SKM-1 treated with dmso at 0.1 percent for 144 hours (cell line): ENCODE measurements at regions not wholly inside any gene's neighbourhood (a gene's known extent, or its start where the extent isn't known, plus 50 kb on each side); places are given as distances from the start of the nearest gene placed in this dataset.
"Not testable (repeated sequence)": the region's sequence is repeated elsewhere in the genome, so short reads cannot be mapped to it uniquely, and the experiment has no call there.

Experiments used
- DNase-seq: peaks from one replicate; lab custom pipeline; 2025; ENCODE audit not compliant: unreplicated experiment; lab: John Stamatoyannopoulos, UW

GRCh38 chr6:51292659-51293058 lies 474.0 kb downstream of the TFAP2B start:
- DNase-seq: no peak

- DNase-seq: no peak
Measured at GRCh38 chr6:51299621-51300380, 481.1 kb downstream of the TFAP2B start.

DNA sequence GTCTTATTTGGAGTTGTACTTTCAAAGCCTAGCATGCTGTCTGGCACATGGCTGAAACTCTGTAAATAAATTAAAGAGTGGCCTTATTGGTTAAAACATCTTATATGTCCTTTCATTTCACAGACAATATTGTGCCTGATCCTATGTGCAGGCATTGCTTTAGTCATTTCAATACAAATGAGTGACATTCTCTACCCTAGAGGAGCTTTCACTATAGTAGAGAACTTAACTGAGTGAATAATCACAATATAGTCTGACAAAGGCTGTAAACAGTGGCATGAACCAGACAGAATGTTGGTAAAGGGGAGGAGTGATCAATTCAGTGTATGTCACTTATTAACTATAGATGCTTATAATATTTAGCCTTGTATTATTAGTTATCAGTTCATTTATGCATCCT lies 481.8 kb downstream of the TFAP2B start:
- no peak for DNase-seq

DNA sequence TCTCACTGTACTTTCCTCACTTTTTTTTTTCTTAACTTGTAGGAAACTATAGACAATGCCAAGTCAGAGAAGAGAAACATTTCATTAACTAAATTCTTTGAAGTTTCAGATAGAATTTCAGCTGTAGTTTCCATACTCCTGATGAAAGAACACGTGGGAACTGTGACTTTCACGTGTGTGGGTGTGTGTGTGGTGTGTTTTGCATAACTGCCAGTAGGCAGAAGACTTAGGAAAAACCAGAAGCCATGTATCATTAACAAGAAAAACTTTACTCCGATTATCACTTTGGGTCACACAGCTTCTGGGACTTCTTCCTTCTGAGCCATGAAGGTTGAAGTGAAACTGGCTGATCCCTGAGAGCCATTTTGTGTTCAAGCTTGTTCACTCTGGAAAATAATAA lies 483.3 kb downstream of the TFAP2B start:
- no peak for DNase-seq

- DNase-seq: no peak
Measured at GRCh38 chr6:51302431-51302830, 483.8 kb downstream of the TFAP2B start.

- DNase-seq: peak; percentile 79
Measured at GRCh38 chr6:51303338-51303737, 484.7 kb downstream of the TFAP2B start.

DNA sequence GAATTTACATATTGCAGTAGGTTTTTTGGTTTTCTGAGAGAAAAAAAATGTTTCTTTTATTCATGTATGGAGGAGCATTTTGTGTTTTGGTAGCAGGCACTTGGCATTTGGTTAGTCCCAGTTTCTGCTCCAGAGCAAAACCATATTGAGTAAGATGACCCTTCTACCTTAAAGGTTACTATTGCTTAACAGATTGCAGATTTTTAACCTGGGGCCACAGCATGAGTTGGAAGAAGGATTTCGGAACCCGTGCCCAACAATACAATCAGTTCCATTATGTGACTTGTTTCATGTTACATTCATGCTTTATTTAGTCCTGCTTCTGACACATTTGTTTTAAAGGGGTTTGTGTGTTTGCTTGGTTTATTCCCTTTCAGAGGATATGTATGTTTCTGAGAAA lies 496.3 kb downstream of the TFAP2B start:
- DNase-seq: no peak

DNA sequence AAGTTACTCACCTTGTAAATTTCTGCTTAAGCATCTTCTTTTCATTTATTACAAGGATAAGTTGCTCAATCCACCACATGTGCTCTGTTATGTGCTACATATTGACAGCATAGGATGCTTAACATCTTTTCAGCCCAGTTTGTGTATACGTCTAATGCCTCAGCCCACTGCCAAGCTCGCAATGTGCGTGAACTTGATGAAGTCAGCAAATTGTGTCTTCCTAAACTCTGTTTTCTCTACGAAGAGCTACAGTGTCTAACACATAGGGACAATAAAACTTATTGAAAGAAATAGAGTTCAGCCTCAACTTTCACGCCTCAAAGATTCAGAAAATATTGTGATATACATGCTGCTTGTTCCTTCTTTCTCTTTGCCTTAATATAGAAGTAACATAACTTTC lies 500.0 kb downstream of the TFAP2B start:
- no peak for DNase-seq

DNA sequence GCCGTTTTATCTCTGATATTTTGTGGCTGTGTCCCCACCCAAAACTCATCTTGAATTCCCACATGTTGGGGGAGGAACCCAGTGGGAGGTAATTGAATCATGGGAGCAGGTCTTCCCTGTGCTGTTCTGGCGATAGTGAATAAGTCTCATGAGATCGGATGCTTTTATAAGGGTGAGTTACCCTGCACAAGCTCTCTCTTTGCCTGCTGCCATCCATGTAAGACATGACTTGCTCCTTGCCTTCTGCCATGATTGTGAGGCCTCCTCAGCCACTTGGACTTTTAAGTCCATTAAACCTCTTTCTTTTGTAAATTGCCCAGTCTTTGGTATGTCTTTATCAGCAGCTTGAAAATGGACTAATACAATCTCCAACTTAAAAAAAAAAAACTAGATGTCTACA lies 502.8 kb downstream of the TFAP2B start:
- DNase-seq: not testable (repeated sequence)

DNA sequence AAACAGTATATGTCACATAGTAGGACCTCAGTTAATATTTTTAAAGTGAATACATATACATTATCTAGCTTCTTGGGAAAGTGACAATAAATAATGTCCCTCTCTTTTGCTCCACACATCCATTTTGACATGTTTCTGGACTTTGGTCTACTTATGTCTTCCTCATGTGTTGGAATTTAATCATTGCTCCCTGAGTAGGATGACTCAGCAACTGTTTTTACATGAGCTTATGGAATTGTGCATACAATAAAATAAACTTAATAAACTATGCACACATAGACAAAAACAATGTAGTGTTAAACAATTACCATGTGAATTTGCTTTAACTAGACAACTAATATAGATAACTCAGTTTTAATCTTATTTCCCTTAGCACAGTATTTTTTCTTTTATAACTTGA lies 503.8 kb downstream of the TFAP2B start:
- DNase-seq: no peak

DNA sequence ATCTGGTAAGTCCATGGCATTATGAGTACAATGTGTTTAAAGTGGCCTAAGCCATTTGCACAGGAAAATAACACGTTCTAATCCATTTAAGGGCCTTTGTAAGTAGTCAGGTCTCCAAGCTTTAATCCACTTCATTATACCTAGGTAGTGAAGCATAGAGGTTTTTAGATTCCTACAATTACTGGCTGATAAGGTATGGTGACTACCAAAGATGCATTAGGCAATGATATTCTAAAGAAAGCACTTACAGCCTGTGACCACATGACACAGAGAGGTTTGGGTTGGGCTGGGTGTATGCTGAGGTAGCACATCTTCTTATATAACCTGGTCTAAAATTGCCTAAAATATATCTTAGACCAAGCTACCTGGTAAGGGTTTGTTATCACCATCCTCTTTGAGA lies 504.4 kb downstream of the TFAP2B start:
- no peak for DNase-seq

GRCh38 chr6:51330971-51331370 lies 512.3 kb downstream of the TFAP2B start:
- no peak for DNase-seq

GRCh38 chr6:51335543-51335942 lies 516.9 kb downstream of the TFAP2B start:
- DNase-seq: no peak

DNA sequence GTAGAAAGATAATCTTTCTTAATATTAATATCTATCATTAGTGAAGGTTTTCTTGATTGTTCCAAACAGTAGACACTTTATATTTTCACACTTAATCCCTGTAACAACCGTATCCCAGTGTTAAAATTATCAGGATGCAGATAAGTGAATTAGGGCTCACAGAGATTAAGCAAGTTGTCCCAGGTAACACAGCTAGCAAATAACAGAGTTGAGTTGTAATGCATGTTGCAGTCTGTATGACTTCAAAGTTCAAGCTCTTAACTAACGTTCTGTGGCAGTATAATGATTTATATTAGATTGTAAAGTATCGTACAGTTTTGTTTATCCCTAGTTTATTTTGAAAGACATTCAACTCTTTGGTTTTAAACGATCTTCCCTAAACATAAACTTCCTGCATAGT lies 517.5 kb downstream of the TFAP2B start:
- no peak for DNase-seq

GRCh38 chr6:51337277-51337676 lies 518.6 kb downstream of the TFAP2B start:
- DNase-seq: no peak

- DNase-seq: no peak
Measured at GRCh38 chr6:51339108-51339507, 520.4 kb downstream of the TFAP2B start.

DNA sequence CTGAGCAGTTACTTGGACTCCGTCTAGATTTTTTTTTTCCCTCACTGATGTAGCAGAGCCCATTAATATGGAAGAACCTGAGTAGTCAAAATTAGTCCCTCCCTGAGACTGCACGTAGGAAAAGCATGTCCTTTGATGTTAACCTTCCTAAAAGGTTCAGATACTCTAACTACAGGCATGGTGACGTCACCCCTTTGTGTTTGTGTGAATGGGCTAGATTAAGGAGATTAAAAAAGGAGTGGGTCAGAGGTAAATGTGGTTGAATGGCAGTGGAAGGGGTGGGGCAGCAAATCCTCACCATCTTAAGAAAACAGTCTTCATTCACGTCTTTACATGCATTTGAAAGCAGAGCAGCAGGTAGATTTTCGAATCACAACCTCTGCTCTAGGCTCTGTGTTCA lies 521.1 kb downstream of the TFAP2B start:
- no peak for DNase-seq

DNA sequence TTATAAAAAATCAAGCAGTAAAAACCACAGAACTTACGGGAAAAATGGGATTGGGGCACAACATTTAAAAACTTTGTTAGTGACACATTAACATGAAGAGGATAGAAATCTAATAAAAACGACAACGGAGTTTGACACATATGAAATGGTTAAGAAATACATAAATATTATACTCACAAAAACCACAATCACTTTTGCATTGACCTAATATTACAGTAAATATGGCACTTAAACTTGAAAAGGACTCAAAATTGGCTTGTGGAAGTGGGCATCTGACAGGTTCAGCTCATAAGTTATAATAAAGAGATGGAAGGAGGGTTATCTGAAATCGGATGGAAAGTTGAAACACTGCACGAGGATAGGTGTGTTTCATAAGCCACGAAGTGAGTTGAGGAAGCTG lies 523.7 kb downstream of the TFAP2B start:
- DNase-seq: no peak

GRCh38 chr6:51349857-51350256 lies 531.2 kb downstream of the TFAP2B start:
- DNase-seq: no peak

- no peak for DNase-seq
Measured at GRCh38 chr6:51350308-51350904, 531.7 kb downstream of the TFAP2B start.

GRCh38 chr6:51352506-51353029 lies 533.9 kb downstream of the TFAP2B start:
- DNase-seq: no peak

DNA sequence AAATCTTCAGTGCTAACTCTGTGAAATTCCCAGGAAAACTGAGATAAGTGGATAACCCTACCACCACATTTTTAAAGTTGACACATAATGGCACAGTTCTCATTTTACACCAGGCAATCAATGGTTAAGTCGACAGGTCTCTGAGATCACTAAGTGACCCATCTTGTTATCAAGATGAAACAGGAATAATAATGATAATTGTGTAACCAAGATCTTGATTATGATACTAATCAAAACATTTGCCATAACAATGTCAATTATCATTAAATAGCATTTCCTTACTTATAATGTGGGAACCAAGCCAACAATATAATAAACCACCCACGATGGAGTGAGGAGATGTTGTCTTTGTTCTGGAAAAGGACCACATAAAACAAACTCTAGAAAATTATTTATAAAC lies 541.6 kb downstream of the TFAP2B start:
- DNase-seq: no peak

DNA sequence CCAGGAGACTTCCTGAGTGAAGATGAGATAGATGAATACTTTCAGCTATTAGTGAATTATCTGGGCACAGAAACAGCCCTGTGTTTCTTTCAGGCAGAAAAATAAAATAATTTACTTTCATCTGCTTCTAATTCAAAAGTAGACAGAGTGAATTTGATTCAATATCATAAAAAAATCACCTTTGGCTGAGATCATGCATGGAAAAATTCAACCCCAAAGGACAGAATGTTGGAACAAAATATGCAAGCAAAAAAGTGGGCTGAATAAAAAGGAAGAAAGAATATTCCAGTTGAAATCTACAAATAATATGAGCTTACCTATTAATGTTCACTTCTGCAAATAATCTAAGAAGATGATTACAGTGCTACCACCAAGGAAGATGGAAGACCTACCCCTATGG lies 546.9 kb downstream of the TFAP2B start:
- no peak for DNase-seq
